Body of pancreas (tissue), 4 donors: ENCODE measurements at regions not wholly inside any gene's neighbourhood (a gene's known extent, or its start where the extent isn't known, plus 50 kb on each side); places are given as distances from the start of the nearest gene placed in this dataset.

Experiments used
- ATAC-seq: fragments of 150-250 bp; one replicate; pipeline ENCODE4 v1.9.1; 2016
- DNase-seq, 4 donors: peaks; one replicate each; pipeline ENCODE4 v3.0.0-alpha.2; 2019
- H3K27ac ChIP-seq, 4 donors: fragments of 200-600 bp; sonication (generic); 1 replicate in 3 of 4; 2 replicates in 1 of 4; pipeline versions ENCODE4 v1.5.1 to v1.6.1; 2016 to 2019; ENCODE audit warnings: mild to moderate bottlenecking in 1 of 4, mixed read lengths in 1 of 4, moderate library complexity in 1 of 4
- H3K27me3 ChIP-seq, 2 donors: fragments of 200-600 bp; sonication (generic); one replicate each; pipeline ENCODE4 v1.6.0; 2016; ENCODE audit warnings: mild to moderate bottlenecking in 1 of 2
- H3K36me3 ChIP-seq, 2 donors: fragments of 200-600 bp; sonication (generic); replicated peaks in 1 of 2; 2 replicates each; pipeline ENCODE4 v1.5.1; 2016; ENCODE audit warnings: low read depth in 2 of 2; ENCODE audit not compliant: insufficient read depth in 1 of 2
- H3K4me1 ChIP-seq: fragments of 200-600 bp; sonication (generic); one replicate; pipeline ENCODE4 v1.6.0; 2016
- H3K4me3 ChIP-seq, 2 donors: fragments of 200-600 bp; sonication (generic); 1 replicate in 1 of 2; 2 replicates in 1 of 2; pipeline ENCODE4 v1.5.1; 2016 to 2019
- H3K9me3 ChIP-seq, 3 donors: fragments of 200-600 bp; sonication (generic); 1 replicate in 2 of 3; 2 replicates in 1 of 3; pipeline ENCODE4 v1.5.1; 2016
- POLR2A ChIP-seq, 3 donors: fragments of 450-650 bp; IDR thresholded peaks; one replicate each; pipeline ENCODE4 v1.6.1; 2016; ENCODE audit warnings: antibody characterized with exemption in 3 of 3, mild to moderate bottlenecking in 2 of 3
- WGBS, 2 donors: methylation state at CpG; one replicate each; pipeline ENCODE4 v1.1.5; 2017; 5-methylcytosine and 5-hydroxymethylcytosine counted together
- intact Hi-C: fragments of 100-400 bp; cut with DNase I; formaldehyde crosslinking; loops from one replicate; pipeline ENCODE4 v1.15.1; 2023
- TF ChIP-seq, protein P1 (sequence below), 7 experiments: fragments of 450-650 bp in 4 of 7; fragments of 200-600 bp in 3 of 7; sonication (generic) in 3 of 7; IDR thresholded peaks; one replicate each; pipeline ENCODE4 v1.5.1; 2016 to 2019; ENCODE audit warnings: antibody characterized with exemption in 7 of 7

DNA sequence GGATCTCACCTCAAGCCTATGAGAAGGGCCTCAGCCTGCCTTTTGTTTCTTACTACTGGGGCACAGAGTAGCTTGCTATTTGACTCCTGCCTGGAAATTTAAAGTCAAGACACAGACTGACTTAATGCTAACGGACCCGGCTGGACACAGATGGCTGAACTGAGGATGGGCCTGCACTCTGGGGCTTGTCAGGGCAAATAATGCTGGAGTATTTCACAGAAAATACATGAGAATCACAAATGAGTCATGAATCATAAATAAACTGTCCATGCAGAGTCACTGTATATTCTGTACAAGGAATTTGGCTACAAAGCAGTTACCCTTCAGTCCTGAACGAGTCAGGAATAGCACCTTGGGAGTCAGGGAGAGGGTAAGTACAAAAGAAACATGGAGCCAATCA lies 683.2 kb upstream of the FOXG1 start:
- no peaks in the 10 kb centered on the region for H3K36me3 ChIP-seq
- no peak for TF ChIP-seq POLR2A (IDR thresholded peaks at IDR 0.05)
- TF ChIP-seq, protein P1, sequence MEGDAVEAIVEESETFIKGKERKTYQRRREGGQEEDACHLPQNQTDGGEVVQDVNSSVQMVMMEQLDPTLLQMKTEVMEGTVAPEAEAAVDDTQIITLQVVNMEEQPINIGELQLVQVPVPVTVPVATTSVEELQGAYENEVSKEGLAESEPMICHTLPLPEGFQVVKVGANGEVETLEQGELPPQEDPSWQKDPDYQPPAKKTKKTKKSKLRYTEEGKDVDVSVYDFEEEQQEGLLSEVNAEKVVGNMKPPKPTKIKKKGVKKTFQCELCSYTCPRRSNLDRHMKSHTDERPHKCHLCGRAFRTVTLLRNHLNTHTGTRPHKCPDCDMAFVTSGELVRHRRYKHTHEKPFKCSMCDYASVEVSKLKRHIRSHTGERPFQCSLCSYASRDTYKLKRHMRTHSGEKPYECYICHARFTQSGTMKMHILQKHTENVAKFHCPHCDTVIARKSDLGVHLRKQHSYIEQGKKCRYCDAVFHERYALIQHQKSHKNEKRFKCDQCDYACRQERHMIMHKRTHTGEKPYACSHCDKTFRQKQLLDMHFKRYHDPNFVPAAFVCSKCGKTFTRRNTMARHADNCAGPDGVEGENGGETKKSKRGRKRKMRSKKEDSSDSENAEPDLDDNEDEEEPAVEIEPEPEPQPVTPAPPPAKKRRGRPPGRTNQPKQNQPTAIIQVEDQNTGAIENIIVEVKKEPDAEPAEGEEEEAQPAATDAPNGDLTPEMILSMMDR (IDR thresholded peaks at IDR 0.05) = no peak
- intact Hi-C loops = no loop called here
- H3K9me3 ChIP-seq = no peaks in the 10 kb centered on the region
- ATAC-seq = no peak
- WGBS, 2 donors = 72 to 76% methylated on average over 3 of the region's 3 CpGs
- no peak overlapping the region for H3K27ac ChIP-seq
- H3K4me3 ChIP-seq = no peak overlapping the region
- no peaks in the 10 kb centered on the region for H3K4me1 ChIP-seq
- no peaks in the 10 kb centered on the region for H3K27me3 ChIP-seq
- no peak for DNase-seq

GRCh38 chr14:28088125-28088524 lies 678.5 kb upstream of the FOXG1 start:
- Histone ChIP-seq H3K27ac (no peak overlapping the region), H3K9me3 (no peaks in the 10 kb centered on the region), H3K4me1 (no peaks in the 10 kb centered on the region), H3K27me3 (no peaks in the 10 kb centered on the region), H3K36me3 (no peaks in the 10 kb centered on the region), H3K4me3 (no peak overlapping the region)
- DNase-seq = no peak
- TF ChIP-seq POLR2A (IDR thresholded peaks at IDR 0.05) = no peak
- TF ChIP-seq, protein P1 (IDR thresholded peaks at IDR 0.05) = no peak
- no peak for ATAC-seq
- intact Hi-C loops = no loop called here
- WGBS, 2 donors = 35 to 41% methylated on average over 5 of the region's 5 CpGs

DNA sequence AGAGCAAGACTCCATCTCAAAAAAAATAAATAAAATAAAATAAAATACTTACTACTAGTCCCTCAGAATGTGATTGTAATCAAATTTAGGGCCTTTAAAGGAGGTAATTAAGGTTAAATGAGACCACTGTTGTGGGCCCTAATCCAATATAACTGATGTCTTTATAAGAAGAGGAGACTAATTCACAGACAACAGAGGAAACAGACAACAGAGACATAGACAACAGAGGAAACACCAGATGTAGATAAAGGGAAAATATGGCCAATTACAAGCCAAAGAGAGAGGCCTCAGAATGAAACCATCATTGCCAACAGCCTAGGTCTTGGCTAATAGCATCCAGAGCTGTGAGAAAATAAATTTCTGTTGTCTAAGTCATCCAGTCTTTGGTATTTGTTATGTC lies 669.0 kb upstream of the FOXG1 start:
- ATAC-seq (no peak), DNase-seq (no peak)
- H3K4me3 ChIP-seq = no peak overlapping the region
- no peaks in the 10 kb centered on the region for H3K27me3 ChIP-seq
- no peak for TF ChIP-seq POLR2A (IDR thresholded peaks at IDR 0.05)
- TF ChIP-seq, protein P1 (IDR thresholded peaks at IDR 0.05) = no peak
- intact Hi-C loops = no loop called here
- no peak overlapping the region for H3K27ac ChIP-seq
- no peaks in the 10 kb centered on the region for H3K4me1 ChIP-seq
- H3K9me3 ChIP-seq = no peaks in the 10 kb centered on the region
- H3K36me3 ChIP-seq = no peaks in the 10 kb centered on the region

GRCh38 chr14:28098856-28099255 lies 667.7 kb upstream of the FOXG1 start:
- DNase-seq = no peak
- no peak for TF ChIP-seq POLR2A (IDR thresholded peaks at IDR 0.05)
- TF ChIP-seq, protein P1 (IDR thresholded peaks at IDR 0.05) = no peak
- H3K9me3 ChIP-seq = no peaks in the 10 kb centered on the region
- no peak overlapping the region for H3K27ac ChIP-seq
- no peaks in the 10 kb centered on the region for H3K36me3 ChIP-seq
- 29% methylated on average over 1 of the region's 1 CpG for WGBS, 2 donors
- intact Hi-C loops = no loop called here
- H3K27me3 ChIP-seq = no peaks in the 10 kb centered on the region
- no peaks in the 10 kb centered on the region for H3K4me1 ChIP-seq
- ATAC-seq = no peak
- H3K4me3 ChIP-seq = no peak overlapping the region

GRCh38 chr14:28102001-28102400 lies 664.6 kb upstream of the FOXG1 start:
- ATAC-seq = no peak
- H3K36me3 ChIP-seq = no peaks in the 10 kb centered on the region
- peak in 1 of 4 donors; percentile 5 for DNase-seq
- H3K27me3 ChIP-seq = no peaks in the 10 kb centered on the region
- intact Hi-C loops = no loop called here
- no peak overlapping the region for H3K4me3 ChIP-seq
- TF ChIP-seq, protein P1 (IDR thresholded peaks at IDR 0.05) = no peak
- H3K9me3 ChIP-seq = no peaks in the 10 kb centered on the region
- H3K4me1 ChIP-seq = no peaks in the 10 kb centered on the region
- H3K27ac ChIP-seq = no peak overlapping the region
